Fibroblast of upper back skin (primary cell): ENCODE measurements at regions not wholly inside any gene's neighbourhood (a gene's known extent, or its start where the extent isn't known, plus 50 kb on each side); places are given as distances from the start of the nearest gene placed in this dataset.
A peak's percentile ranks its signal among the peaks of the same experiment; 100 is the strongest.
"Not testable (repeated sequence)": the region's sequence is repeated elsewhere in the genome, so short reads cannot be mapped to it uniquely, and the experiment has no call there.

Experiments
- DNase-seq: peaks from one replicate; pipeline ENCODE4 v3.0.0-alpha.2; 2013

DNA sequence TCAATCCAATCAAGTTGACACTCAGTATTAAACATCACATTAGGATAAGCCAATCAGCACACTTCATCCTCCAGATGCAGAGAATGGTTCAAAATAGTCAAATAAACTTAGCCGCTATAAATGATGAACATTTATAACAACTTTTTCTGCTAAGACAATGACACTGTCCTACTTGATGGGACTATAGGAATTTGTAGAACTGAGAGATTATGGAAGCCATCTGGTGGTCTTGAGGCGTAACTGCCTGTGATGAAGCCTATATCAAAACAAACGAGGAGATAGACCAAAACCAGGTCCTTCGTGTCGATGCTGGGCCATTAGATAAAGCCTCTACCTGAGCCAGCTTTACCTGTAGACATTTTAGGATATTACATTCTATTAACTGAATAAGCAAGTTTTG is 631.1 kb downstream of the COL12A1 start:
- DNase-seq = peak; percentile 60

DNA sequence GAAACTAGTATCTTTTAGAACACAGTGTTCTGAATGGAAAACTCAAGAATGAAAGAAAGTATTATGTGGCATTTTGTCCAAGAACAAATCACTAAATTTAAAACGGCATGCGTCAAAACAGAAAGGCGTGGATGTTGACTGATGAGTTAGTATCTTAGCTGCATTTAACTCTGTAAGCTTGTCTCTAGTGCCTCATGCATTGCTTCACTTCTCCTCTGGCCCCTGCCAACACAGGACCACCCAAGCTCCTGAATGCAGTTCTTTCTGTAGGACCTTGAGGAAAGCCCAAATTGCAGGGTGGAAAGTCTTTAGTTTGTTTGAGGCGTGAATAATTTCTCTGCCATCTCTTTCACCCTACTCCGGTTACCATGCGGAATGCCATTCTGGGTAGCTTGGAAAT is 632.2 kb downstream of the COL12A1 start:
- no peak for DNase-seq

DNA sequence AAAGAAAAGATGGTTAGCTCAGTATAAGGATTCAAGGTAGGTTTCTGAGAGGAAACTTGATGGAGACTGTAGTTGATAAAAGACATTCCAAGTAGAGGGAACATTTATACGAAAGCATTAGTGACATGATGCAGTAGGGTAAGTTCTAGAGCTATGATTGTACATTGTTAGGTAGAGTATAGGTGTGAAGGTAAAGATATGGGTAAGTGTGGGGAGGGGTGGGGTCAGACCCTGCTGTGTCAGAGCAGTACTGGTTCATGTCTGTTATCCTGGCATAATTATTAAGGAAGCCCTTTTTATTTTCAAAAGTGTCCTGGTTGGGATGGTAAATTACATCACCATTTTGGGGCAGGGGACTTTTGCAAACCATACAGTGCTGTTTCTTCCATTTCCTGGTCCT is 635.8 kb downstream of the COL12A1 start:
- DNase-seq = no peak

DNA sequence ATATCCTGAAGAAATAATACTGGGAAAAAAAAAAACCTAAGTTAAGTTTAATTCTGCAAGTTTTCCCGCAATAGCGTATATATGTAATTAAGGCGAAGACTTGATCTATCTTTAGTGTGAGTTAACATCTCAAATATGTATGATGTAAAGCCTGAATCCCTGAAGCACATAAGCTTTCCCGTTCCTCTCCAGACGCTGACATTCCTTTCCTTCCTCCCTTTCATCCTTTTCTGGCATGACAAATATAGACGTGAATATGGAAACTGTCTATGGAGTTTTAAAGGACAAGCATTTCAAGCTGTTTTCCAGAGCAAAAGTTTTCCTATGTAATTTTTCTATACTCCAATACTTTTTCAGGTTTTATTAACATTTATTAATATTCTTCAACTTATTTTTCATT is 637.0 kb downstream of the COL12A1 start:
- DNase-seq = peak; percentile 96

DNA sequence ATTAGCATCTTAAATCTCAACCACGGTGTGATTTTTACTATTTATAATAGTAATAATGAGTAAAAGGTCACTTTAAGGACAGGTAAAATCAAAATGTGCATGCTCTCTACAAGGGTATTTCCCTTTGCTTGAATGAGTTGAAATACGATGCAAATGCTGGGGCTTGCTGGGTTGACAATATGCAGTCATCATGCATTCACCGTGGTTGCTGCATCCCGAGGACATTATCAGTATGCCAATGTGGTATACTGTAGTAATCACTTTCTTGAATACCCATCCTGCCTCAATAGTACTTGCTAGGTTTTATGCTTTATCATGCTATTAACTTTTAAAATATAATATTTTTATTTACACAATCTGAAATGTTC is 637.9 kb downstream of the COL12A1 start:
- not testable (repeated sequence) for DNase-seq

DNA sequence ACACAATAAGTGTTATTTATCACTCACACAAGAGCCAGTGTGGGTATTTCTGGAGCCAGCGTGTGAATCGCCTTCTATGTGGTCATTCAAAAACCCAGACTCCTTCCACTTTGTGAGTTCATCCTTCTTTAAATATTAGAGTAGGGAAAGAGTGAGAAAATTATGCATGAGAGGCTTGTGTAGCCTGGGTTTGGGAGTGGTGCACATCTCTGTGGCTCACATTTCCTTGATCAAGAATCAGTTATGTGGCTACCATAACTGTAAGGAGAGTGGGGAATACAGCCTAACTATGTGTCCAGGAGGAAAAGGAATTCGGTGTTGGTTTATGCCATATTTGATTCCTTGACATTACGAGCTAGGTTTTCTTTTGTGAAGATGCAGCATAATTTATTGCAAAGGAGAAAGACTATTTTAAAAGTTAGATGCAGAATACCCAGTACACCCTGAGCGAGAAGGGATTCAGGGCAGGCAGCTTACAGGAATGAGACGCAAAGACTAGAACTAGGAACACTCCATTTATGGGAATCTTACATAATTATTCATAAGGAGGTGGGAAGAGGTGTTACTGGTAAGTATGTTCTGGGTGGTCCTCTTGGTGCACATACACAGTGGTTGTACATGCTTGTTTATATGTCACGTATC is 638.5 kb downstream of the COL12A1 start:
- no peak for DNase-seq

DNA sequence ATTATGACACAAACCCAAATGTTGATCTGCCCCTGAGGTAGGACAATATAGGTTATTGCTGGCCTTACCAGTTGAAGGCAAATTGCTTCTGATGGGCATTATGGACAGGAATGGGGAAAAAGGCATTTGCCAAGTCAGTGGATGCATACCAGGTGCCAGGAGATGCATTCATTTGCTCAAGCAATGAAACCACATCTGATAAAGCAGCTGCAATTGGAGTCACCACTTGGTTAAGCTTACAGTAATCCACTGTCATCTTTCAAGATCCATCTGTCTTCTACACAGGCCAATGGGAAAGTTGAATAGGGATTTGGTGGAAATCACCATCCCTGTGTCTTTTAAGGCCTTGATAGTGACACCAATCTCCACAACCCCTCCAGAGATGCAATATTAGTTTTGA is 648.6 kb downstream of the COL12A1 start:
- DNase-seq = no peak

DNA sequence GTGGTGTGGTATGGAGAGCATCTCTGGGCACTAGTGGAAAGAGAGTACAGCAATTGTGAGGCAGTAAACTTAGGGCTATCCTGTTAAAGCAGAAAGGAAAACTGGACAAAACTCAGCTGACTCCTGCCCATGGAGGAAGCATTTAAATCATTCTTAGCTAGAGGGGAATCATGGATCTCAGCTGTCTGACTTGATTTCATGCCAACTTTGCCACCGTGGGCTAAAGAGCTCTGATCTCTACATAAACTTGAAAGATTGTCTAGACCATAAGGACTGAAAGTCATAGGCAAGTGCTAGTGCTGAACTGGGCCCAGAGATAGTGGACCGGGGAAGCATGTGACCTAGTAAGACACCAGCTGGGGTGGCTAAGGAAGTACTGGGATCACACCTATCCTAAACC is 651.8 kb downstream of the COL12A1 start:
- DNase-seq = no peak

DNA sequence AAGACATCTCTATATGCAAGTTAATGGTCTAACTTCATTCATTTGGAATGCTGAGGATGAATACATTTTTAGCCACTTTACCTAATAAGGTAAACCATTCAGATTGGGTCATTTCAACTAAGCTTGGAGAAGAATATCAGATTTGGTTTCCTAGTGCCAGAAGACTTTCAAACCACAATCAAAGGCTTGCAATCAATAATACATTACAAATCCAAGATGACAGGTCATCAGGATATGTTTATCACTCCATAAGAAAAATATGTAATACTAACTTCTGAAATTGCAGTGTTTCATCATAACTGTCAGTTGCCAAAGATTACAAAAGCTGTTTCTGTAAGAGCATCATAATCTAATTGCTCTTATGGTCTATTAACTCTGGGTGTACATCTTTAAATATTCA is 654.0 kb downstream of the COL12A1 start:
- peak; percentile 96 for DNase-seq

DNA sequence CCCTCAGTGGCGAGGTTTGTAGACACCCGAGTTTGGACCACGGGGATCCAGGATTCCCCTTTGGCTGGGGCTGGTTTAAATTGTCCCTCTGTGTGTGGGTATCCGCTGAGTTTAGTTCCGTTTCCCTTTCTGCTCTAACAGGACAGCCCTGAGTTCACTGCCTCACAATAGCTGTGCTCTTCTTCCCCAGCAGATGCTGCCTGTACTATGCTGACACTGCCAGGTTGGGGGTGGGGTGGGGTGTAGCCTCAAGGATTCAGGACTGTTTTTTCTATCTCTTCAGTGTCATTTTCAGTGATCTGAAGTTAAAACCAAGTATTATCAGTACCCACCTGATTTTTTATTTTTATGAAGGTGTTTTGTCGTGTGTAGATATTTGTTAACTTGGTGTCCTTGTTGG is 655.0 kb downstream of the COL12A1 start:
- peak; percentile 69 for DNase-seq

DNA sequence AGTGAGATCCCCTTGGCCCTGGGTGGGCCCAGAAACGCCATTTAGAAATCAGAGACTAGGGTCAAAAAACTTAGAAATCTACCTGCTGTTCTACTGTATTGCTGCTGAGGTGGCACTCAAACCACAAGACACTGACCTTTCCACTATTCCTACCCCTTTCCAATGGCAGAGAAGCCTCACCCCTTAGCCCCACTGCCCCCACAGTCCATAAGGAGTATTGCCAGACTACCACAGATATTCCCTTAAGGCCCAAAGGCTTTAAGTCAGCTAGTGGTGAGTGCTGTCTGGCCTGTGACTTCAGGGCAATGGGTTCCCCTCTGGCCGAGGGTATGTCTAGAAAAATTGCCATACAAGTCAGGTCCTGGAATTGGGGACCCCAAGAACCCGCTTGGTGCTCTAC is 656.1 kb downstream of the COL12A1 start:
- DNase-seq = no peak

DNA sequence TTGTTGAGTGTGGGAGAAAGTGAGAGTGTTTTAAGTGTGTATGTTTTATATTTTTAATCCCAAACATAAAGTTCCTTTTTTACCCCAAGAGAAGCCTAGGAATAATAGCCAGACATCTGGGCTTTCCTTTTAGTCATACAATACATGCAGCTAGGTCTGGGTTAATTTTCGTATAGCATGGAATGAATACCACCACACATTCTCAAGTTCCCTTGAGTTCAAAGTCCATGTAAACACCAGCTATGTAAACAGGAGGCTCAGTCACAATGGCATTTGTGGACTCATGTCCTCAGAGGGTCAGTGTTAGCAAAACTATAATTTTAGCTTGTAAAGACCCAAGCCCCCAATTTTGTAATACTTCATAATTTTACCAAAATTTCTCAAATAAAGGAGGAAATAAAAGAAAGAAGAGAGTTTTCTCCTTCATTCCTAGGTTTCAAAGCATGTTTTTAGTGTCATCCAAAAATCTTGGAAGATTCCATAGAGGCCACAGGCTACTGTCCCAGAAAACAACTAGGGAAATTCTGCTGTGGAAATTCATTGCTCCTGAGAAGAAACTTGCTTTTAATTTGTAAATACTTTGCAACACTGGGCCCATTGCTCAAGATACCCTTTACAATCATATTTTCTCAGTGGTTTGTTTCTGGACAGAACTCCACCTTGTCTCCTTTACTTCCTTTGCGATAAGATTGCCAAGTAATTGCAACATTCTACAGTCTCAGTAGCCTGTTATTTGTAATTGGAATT is 671.2 kb downstream of the COL12A1 start:
- DNase-seq = peak; percentile 84

DNA sequence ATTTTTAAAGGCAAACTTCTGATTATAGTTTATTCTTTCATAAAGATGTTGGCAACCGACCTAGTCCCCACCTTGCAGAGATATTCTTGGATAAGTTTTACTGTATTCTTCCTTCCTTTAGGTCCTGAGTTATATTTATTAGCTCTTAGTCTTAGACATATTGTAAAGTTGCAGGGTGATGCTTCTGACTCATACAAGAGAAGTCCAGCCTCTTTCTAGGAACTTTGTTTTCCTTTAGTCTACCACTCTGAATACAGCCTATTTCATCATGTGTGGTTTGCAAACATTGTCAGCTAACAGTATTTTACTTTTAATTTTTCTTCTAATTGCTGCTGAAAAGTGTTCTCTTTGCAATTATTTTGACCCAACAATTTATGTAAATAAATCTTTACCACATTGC is 686.7 kb downstream of the COL12A1 start:
- peak; percentile 78 for DNase-seq

DNA sequence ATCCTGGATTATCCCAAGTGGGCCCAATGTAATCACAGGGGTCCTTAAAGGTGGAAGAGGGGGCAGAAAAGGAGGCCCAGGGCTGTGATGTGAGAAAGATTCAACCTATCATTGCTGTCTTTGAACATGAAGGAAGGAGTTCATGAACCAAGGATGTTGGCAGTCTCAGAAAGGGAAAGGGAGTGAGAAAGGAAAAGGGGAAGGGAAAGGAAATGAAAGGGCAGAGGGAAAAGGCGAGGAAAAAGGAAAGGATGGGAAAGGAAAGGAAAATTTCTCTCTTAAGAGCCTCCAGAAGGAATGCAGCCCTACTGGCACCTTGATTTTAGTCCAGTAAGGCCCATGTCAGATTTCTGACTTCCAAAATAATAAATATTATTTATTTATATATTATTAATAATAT is 687.8 kb downstream of the COL12A1 start:
- no peak for DNase-seq

DNA sequence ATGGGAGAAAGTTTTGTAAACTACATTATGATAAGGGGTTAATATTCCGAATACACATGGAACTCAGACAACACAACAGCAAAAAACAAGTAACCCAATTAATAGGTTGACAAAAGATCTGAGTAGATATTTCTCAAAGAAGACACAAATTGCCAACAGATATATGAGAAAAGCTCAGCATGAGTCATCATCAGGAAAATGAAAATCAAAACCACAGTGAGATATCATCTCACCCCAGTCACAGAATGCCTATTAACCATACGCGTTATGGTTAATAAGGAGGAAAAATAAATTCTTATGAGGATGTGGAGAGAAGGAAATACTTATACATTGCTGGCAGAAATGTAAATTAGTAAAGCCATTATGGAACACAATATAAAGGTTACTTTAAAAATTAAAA is 695.0 kb downstream of the COL12A1 start:
- peak; percentile 49 for DNase-seq

DNA sequence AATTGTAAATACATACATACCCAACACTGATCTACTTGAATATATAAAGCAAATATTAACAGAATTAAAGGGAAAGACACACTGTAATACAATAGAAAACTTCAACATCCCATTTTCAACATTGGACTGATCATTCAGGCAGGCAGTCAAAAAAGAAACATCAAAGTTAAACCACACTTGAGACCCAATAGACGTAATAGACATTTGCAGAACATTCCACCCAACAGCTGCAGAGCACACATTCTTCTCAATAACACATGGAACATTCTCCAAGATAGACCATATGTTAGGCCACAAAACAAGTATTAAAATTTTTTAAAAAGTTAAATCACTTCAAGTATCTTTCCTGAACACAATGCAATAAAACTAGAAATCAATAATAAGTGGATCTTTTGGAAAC is 698.2 kb downstream of the COL12A1 start:
- DNase-seq = peak; percentile 35

DNA sequence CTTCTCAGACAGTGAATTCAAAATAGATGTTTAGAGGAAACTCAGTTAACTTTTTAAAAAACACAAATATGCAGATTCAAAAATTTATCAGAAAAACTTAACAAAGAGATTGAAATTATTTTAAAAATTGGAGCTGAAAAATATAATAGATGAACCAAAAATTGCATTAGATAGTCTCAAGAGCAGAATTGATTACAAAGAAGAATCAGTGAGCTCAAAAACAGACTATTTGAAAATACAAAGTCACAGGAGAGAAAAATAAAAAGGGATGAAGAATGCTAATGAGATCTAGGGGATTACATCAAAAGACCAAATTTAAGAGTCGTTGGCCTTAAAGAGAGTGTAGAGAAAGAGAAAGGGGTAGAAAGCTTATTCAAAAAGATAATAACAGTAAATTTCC is 700.5 kb downstream of the COL12A1 start:
- no peak for DNase-seq

DNA sequence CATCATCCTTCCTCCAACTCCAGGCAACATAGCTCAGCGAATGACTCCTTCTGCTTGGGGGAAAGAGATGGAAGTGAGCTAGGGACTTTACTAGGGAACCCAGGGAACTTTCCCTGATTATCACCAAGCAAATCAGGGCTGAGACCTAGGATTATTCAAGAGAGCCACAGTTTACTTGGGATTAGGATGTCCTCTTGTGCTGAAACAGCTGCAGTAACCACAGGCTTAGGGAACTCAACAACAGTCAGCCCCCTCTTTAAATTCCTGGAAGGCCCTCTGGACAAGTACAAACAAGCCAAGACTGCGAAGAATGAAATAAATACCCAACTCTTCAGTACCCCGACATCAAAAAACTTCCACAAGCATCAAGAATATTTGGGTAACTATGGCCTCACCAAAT is 700.9 kb downstream of the COL12A1 start:
- DNase-seq = no peak

DNA sequence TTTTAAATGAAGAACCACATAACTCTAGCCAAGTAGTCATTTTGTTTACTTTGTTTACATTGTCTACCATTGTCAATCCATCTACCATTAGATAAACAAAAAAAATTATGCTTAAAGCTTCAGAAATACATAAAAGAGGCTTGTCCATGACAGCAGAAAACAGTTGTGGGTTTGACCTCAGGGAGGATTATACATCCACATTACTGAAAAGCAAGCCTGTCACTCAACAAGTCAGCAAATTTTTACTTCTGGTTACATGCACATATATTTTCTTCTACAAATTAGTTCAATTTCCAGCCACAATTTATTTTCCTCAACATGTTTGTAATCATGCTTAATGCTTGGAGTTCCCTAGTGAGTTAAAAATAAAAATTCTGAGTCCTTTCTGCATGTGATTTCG is 713.3 kb downstream of the COL12A1 start:
- no peak for DNase-seq

DNA sequence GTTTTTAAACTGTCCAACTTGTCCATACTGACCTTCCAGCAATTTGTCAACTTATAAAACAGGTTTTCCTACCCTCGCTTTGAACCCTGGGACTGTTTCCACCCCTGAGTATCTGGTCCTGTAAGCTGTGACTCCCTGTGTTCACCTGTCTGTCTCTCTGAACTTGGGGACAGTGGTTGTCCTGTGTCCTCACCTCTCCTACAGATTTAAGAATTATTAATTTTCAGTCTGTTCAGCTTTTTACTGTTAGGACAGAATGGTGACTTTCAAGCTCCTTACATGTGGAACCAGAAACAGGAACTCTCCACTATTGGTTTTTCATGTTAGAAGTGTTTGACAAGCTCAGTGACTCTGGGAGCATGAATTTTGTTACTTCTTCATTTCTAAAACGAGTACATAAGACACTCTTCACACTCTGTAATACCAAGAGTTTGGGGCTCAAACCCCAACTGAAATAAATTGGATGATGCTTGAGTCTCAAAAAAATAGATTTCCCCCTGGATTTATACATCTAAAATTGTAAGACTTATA is 713.9 kb downstream of the COL12A1 start:
- DNase-seq = no peak

DNA sequence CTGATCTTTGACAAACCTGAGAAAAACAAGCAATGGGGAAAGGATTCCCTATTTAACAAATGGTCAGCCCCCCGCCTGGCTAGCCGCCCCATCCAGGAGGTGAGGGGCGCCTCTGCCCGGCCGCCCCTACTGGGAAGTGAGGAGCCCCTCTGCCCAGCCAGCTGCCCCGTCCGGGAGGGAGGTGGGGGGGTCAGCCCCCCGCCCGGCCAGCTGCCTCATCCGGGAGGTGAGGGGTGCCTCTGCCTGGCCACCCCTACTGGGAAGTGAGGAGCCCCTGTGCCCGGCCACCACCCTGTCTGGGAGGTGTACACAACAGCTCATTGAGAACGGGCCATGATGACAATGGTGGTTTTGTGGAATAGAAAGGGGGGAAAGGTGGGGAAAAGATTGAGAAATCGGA is 717.1 kb downstream of the COL12A1 start:
- DNase-seq = not testable (repeated sequence)

DNA sequence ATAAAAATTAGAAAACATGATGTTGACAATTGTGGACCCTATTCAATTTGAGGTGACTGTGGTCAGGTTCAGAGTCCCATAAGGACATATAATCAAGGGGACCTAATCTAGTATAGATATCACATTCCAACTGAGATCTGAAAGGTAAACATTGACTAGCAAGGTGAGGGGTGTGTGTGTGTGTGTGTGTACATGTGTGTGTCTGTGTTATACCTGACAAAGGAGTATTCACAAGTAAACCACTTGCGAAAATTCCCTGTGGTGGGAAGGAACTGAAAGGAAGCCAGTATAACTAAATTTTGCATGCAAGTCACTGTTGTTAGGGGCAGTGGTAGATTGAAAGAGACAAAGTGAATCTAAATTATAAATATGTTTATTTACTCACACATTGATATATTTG is 723.7 kb downstream of the COL12A1 start:
- no peak for DNase-seq

DNA sequence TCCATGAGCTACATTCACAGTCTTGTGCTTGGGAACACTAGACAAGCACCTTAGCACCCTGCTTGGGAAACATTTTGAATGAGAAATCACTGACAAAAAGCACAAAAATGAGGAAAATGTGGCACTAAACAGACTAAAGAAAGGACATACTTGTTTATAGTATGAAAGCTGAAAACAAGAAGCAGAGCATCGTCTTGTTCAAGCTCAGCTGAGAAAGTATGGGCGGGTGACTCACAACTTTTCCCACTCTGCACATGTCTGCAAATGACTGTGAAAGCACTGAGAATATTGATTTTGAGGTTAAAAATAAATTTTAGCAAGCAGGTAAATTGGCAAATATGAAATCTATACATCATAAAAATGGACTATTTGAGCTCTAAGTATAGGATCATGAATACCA is 725.3 kb downstream of the COL12A1 start:
- no peak for DNase-seq

DNA sequence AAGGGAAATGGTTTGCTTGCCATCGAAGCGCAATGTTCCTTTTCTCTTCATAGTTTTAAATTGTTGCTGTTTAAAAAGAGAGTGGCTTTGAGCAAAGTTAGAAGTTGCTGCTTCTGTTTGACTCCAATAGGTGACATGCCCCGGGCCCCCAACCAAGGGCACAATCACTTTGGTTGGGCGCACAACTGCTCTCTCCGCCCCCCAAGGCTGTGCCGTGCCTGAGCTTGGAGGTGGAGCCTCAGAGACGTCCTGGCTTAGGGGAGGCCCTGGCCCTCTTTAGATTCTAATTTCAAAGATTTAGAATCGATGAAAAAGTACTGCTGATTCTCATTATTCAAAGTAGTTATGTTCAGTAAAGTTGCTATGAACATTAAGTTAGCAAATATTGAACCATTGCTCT is 725.9 kb downstream of the COL12A1 start:
- DNase-seq = no peak

DNA sequence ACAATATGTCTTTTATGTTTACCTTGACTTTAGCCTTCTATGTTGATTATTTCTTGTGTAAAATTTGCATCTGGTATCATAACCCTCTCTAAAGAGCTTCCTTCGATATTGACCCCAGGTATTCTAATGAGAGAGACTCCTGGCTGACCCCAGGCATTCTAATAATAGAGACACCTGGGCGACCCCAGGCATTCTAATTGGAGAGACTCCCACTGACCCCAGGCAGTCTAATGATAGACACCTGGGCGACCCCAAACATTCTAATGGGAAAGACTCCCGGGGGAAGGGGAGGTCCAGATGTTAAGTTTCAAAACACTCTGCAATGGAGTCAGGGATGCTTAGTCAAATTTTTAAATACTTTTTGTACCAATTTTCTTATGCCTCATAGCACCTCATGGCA is 726.4 kb downstream of the COL12A1 start:
- no peak for DNase-seq
